Effector memory CD8-positive, alpha-beta T cell (primary cell): ENCODE measurements at regions not wholly inside any gene's neighbourhood (a gene's known extent, or its start where the extent isn't known, plus 50 kb on each side); places are given as distances from the start of the nearest gene placed in this dataset.

Experiments
- ATAC-seq: fragments of 150-1000 bp; cut with Tn5 transposase; replicated peaks from 2 replicates; pipeline ENCODE4 v1.10.0; 2021; ENCODE audit warnings: mild to moderate bottlenecking, moderate library complexity
- DNase-seq, 3 experiments: peaks; one replicate each; pipeline ENCODE4 v3.0.0; 2021
- H3K27ac Mint-ChIP-seq, 2 donors: one replicate each; pipeline ENCODE4 v1.8.0; 2022; ENCODE audit warnings: mild to moderate bottlenecking in 2 of 2, mixed read lengths in 2 of 2, moderate library complexity in 2 of 2
- H3K27me3 Mint-ChIP-seq, 2 donors: one replicate each; pipeline ENCODE4 v1.8.0; 2022; ENCODE audit warnings: mixed read lengths in 2 of 2
- H3K36me3 Mint-ChIP-seq: one replicate; pipeline ENCODE4 v1.8.0; 2022; ENCODE audit warnings: mild to moderate bottlenecking, moderate library complexity, mixed read lengths; ENCODE audit not compliant: insufficient read depth
- H3K4me1 Mint-ChIP-seq, 2 donors: one replicate each; pipeline ENCODE4 v1.8.0; 2022; ENCODE audit warnings: low read depth in 2 of 2, mixed read lengths in 2 of 2
- H3K4me3 Mint-ChIP-seq, 2 donors: one replicate each; pipeline ENCODE4 v1.8.0; 2022; ENCODE audit warnings: mild to moderate bottlenecking in 2 of 2, mixed read lengths in 2 of 2, moderate library complexity in 2 of 2
- H3K9me3 Mint-ChIP-seq, 2 donors: one replicate each; pipeline ENCODE4 v1.8.0; 2022; ENCODE audit warnings: mixed read lengths in 2 of 2

- ATAC-seq = no peak
- DNase-seq = no peak
- H3K27me3 Mint-ChIP-seq = no peaks in the 10 kb centered on the region
- H3K4me3 Mint-ChIP-seq = no peak overlapping the region
- H3K4me1 Mint-ChIP-seq = no peaks in the 10 kb centered on the region
- H3K9me3 Mint-ChIP-seq = peaks cover 5 to 13% of the 10 kb centered on the region in 2 donors
- H3K36me3 Mint-ChIP-seq = no peaks in the 10 kb centered on the region
- no peak overlapping the region for H3K27ac Mint-ChIP-seq
Observed at GRCh38 chr13:84380866-84381265, 498.6 kb upstream of the SLITRK1 start.

GRCh38 chr13:84377106-84377505 lies 494.8 kb upstream of the SLITRK1 start:
- Mint-ChIP-seq H3K9me3 (peaks cover 0 to 3% of the 10 kb centered on the region in 2 donors), H3K4me1 (no peaks in the 10 kb centered on the region), H3K27me3 (no peaks in the 10 kb centered on the region), H3K4me3 (no peak overlapping the region), H3K36me3 (no peaks in the 10 kb centered on the region), H3K27ac (no peak overlapping the region)
- DNase-seq (no peak), ATAC-seq (no peak)

GRCh38 chr13:84366506-84366905 lies 484.2 kb upstream of the SLITRK1 start:
- Mint-ChIP-seq H3K27me3 (no peaks in the 10 kb centered on the region), H3K4me1 (no peaks in the 10 kb centered on the region), H3K36me3 (no peaks in the 10 kb centered on the region), H3K27ac (no peak overlapping the region), H3K4me3 (no peak overlapping the region), H3K9me3 (no peaks in the 10 kb centered on the region)
- DNase-seq = no peak
- ATAC-seq = no peak

- ATAC-seq = no peak
- Mint-ChIP-seq H3K4me1 (no peaks in the 10 kb centered on the region), H3K36me3 (no peaks in the 10 kb centered on the region), H3K4me3 (no peak overlapping the region), H3K27ac (no peak overlapping the region), H3K9me3 (no peaks in the 10 kb centered on the region), H3K27me3 (no peaks in the 10 kb centered on the region)
- no peak for DNase-seq
Observed at GRCh38 chr13:84362777-84363176, 480.5 kb upstream of the SLITRK1 start.

- H3K36me3 Mint-ChIP-seq = no peaks in the 10 kb centered on the region
- H3K27me3 Mint-ChIP-seq = no peaks in the 10 kb centered on the region
- no peak overlapping the region for H3K4me3 Mint-ChIP-seq
- H3K4me1 Mint-ChIP-seq = no peaks in the 10 kb centered on the region
- no peak overlapping the region for H3K27ac Mint-ChIP-seq
- ATAC-seq = no peak
- no peaks in the 10 kb centered on the region for H3K9me3 Mint-ChIP-seq
- no peak for DNase-seq
Observed at GRCh38 chr13:84360822-84361221, 478.5 kb upstream of the SLITRK1 start.

- H3K27ac Mint-ChIP-seq = no peak overlapping the region
- H3K36me3 Mint-ChIP-seq = no peaks in the 10 kb centered on the region
- no peak overlapping the region for H3K4me3 Mint-ChIP-seq
- DNase-seq (no peak), ATAC-seq (no peak)
- no peaks in the 10 kb centered on the region for H3K9me3 Mint-ChIP-seq
- no peaks in the 10 kb centered on the region for H3K27me3 Mint-ChIP-seq
- no peaks in the 10 kb centered on the region for H3K4me1 Mint-ChIP-seq
Observed at GRCh38 chr13:84358601-84359000, 476.3 kb upstream of the SLITRK1 start.

GRCh38 chr13:84352946-84353345 lies 470.7 kb upstream of the SLITRK1 start:
- Mint-ChIP-seq H3K9me3 (no peaks in the 10 kb centered on the region), H3K4me3 (no peak overlapping the region), H3K36me3 (no peaks in the 10 kb centered on the region), H3K4me1 (no peaks in the 10 kb centered on the region), H3K27ac (no peak overlapping the region), H3K27me3 (no peaks in the 10 kb centered on the region)
- DNase-seq (no peak), ATAC-seq (no peak)

GRCh38 chr13:84339456-84339855 lies 457.2 kb upstream of the SLITRK1 start:
- no peaks in the 10 kb centered on the region for H3K36me3 Mint-ChIP-seq
- no peak for DNase-seq
- no peak for ATAC-seq
- no peaks in the 10 kb centered on the region for H3K9me3 Mint-ChIP-seq
- H3K27ac Mint-ChIP-seq = no peak overlapping the region
- no peaks in the 10 kb centered on the region for H3K27me3 Mint-ChIP-seq
- H3K4me3 Mint-ChIP-seq = no peak overlapping the region
- no peaks in the 10 kb centered on the region for H3K4me1 Mint-ChIP-seq

- DNase-seq = no peak
- Mint-ChIP-seq H3K4me3 (no peak overlapping the region), H3K27ac (no peak overlapping the region), H3K9me3 (no peaks in the 10 kb centered on the region), H3K4me1 (no peaks in the 10 kb centered on the region), H3K36me3 (no peaks in the 10 kb centered on the region), H3K27me3 (no peaks in the 10 kb centered on the region)
- ATAC-seq = no peak
Observed at GRCh38 chr13:84332346-84332745, 450.1 kb upstream of the SLITRK1 start.

GRCh38 chr13:84315527-84315926 lies 433.3 kb upstream of the SLITRK1 start:
- Mint-ChIP-seq H3K36me3 (no peaks in the 10 kb centered on the region), H3K4me3 (no peak overlapping the region), H3K27me3 (peaks cover 1 to 6% of the 10 kb centered on the region in 2 donors), H3K9me3 (no peaks in the 10 kb centered on the region), H3K4me1 (no peaks in the 10 kb centered on the region), H3K27ac (no peak overlapping the region)
- no peak for DNase-seq
- ATAC-seq = no peak

- H3K27ac Mint-ChIP-seq = no peak overlapping the region
- no peak for DNase-seq
- H3K4me3 Mint-ChIP-seq = no peak overlapping the region
- ATAC-seq = no peak
- no peaks in the 10 kb centered on the region for H3K27me3 Mint-ChIP-seq
- no peaks in the 10 kb centered on the region for H3K9me3 Mint-ChIP-seq
- H3K36me3 Mint-ChIP-seq = no peaks in the 10 kb centered on the region
- no peaks in the 10 kb centered on the region for H3K4me1 Mint-ChIP-seq
Observed at GRCh38 chr13:84303035-84303434, 420.8 kb upstream of the SLITRK1 start.

GRCh38 chr13:84297251-84297650 lies 415.0 kb upstream of the SLITRK1 start:
- H3K27me3 Mint-ChIP-seq = no peaks in the 10 kb centered on the region
- H3K27ac Mint-ChIP-seq = no peak overlapping the region
- no peaks in the 10 kb centered on the region for H3K36me3 Mint-ChIP-seq
- no peak overlapping the region for H3K4me3 Mint-ChIP-seq
- DNase-seq (no peak), ATAC-seq (no peak)
- no peaks in the 10 kb centered on the region for H3K4me1 Mint-ChIP-seq
- H3K9me3 Mint-ChIP-seq = no peaks in the 10 kb centered on the region

- Mint-ChIP-seq H3K4me3 (no peak overlapping the region), H3K4me1 (no peaks in the 10 kb centered on the region), H3K36me3 (no peaks in the 10 kb centered on the region), H3K27ac (no peak overlapping the region), H3K27me3 (no peaks in the 10 kb centered on the region), H3K9me3 (no peaks in the 10 kb centered on the region)
- DNase-seq (no peak), ATAC-seq (no peak)
Observed at GRCh38 chr13:84296401-84296800, 414.1 kb upstream of the SLITRK1 start.

GRCh38 chr13:84294576-84294975 lies 412.3 kb upstream of the SLITRK1 start:
- peaks cover 0 to 7% of the 10 kb centered on the region in 2 donors for H3K9me3 Mint-ChIP-seq
- H3K4me1 Mint-ChIP-seq = no peaks in the 10 kb centered on the region
- H3K27ac Mint-ChIP-seq = no peak overlapping the region
- DNase-seq = no peak
- ATAC-seq = no peak
- no peaks in the 10 kb centered on the region for H3K27me3 Mint-ChIP-seq
- H3K36me3 Mint-ChIP-seq = no peaks in the 10 kb centered on the region
- H3K4me3 Mint-ChIP-seq = no peak overlapping the region

- no peak overlapping the region for H3K4me3 Mint-ChIP-seq
- DNase-seq (no peak), ATAC-seq (no peak)
- no peaks in the 10 kb centered on the region for H3K4me1 Mint-ChIP-seq
- H3K27ac Mint-ChIP-seq = no peak overlapping the region
- no peaks in the 10 kb centered on the region for H3K36me3 Mint-ChIP-seq
- H3K9me3 Mint-ChIP-seq = peaks cover 0 to 7% of the 10 kb centered on the region in 2 donors
- no peaks in the 10 kb centered on the region for H3K27me3 Mint-ChIP-seq
Observed at GRCh38 chr13:84290386-84290785, 408.1 kb upstream of the SLITRK1 start.
